ENCODE measurements at regions not wholly inside any gene's neighbourhood (a gene's known extent, or its start where the extent isn't known, plus 50 kb on each side); places are given as distances from the start of the nearest gene placed in this dataset.

GRCh38 chr6:92139601-92140000 lies 1279.8 kb downstream of the EPHA7 start:
- no peak overlapping the region for H3K4me3 ChIP-seq (replicated peaks; ENCODE audit: insufficient read depth, low read length)
- DNase-seq (ENCODE audit: low read depth in 1 of 2, low spot score in 1 of 2), result no peak
- H3K27ac ChIP-seq (replicated peaks), result no peak overlapping the region
- no peaks in the 10 kb centered on the region for H3K27me3 ChIP-seq (ENCODE audit: insufficient read depth, poor library complexity, severe bottlenecking)
- TF ChIP-seq POLR2AphosphoS5 (IDR thresholded peaks at IDR 0.05; ENCODE audit: low read depth) (no peak), SPI1 (IDR thresholded peaks at IDR 0.05; ENCODE audit: borderline replicate concordance, low read depth) (no peak), REST (IDR thresholded peaks at IDR 0.05; ENCODE audit: insufficient replicate concordance, low read depth) (no peak), GABPA (IDR thresholded peaks at IDR 0.05; ENCODE audit: low read depth) (no peak), CTCF (IDR thresholded peaks at IDR 0.05; ENCODE audit: insufficient read depth, low read length) (no peak)

- Histone ChIP-seq H3K27ac (replicated peaks) (no peak overlapping the region), H3K4me3 (replicated peaks; ENCODE audit: insufficient read depth, low read length) (no peak overlapping the region), H3K27me3 (ENCODE audit: insufficient read depth, poor library complexity, severe bottlenecking) (no peaks in the 10 kb centered on the region)
- DNase-seq (ENCODE audit: low read depth in 1 of 2, low spot score in 1 of 2), result no peak
- TF ChIP-seq POLR2AphosphoS5 (IDR thresholded peaks at IDR 0.05; ENCODE audit: low read depth) (no peak), SPI1 (IDR thresholded peaks at IDR 0.05; ENCODE audit: borderline replicate concordance, low read depth) (no peak)
These were observed 1286.4 kb downstream of the EPHA7 start for GRCh38 chr6:92132957-92133356.

GRCh38 chr6:92132457-92132856 lies 1286.9 kb downstream of the EPHA7 start:
- no peak for TF ChIP-seq REST (IDR thresholded peaks at IDR 0.05; ENCODE audit: insufficient replicate concordance, low read depth)
- no peak for TF ChIP-seq CTCF (IDR thresholded peaks at IDR 0.05; ENCODE audit: insufficient read depth, low read length)
- TF ChIP-seq SPI1 (IDR thresholded peaks at IDR 0.05; ENCODE audit: borderline replicate concordance, low read depth), result no peak
- no peak for TF ChIP-seq POLR2AphosphoS5 (IDR thresholded peaks at IDR 0.05; ENCODE audit: low read depth)
- TF ChIP-seq GABPA (IDR thresholded peaks at IDR 0.05; ENCODE audit: low read depth), result no peak
- Histone ChIP-seq H3K4me3 (replicated peaks; ENCODE audit: insufficient read depth, low read length) (no peak overlapping the region), H3K27ac (replicated peaks) (no peak overlapping the region), H3K27me3 (ENCODE audit: insufficient read depth, poor library complexity, severe bottlenecking) (no peaks in the 10 kb centered on the region)
- no peak for DNase-seq (ENCODE audit: low read depth in 1 of 2, low spot score in 1 of 2)

- DNase-seq (ENCODE audit: low read depth in 1 of 2, low spot score in 1 of 2), result no peak
- Histone ChIP-seq H3K27me3 (ENCODE audit: insufficient read depth, poor library complexity, severe bottlenecking) (no peaks in the 10 kb centered on the region), H3K4me3 (replicated peaks; ENCODE audit: insufficient read depth, low read length) (no peak overlapping the region), H3K27ac (replicated peaks) (no peak overlapping the region)
- TF ChIP-seq SPI1 (IDR thresholded peaks at IDR 0.05; ENCODE audit: borderline replicate concordance, low read depth) (no peak), REST (IDR thresholded peaks at IDR 0.05; ENCODE audit: insufficient replicate concordance, low read depth) (no peak)
These were observed 1288.4 kb downstream of the EPHA7 start for GRCh38 chr6:92130944-92131343.
